HG03045 (cell line): ENCODE measurements at regions not wholly inside any gene's neighbourhood (a gene's known extent, or its start where the extent isn't known, plus 50 kb on each side); places are given as distances from the start of the nearest gene placed in this dataset.
"Not testable (repeated sequence)": the region's sequence is repeated elsewhere in the genome, so short reads cannot be mapped to it uniquely, and the experiment has no call there.

ENCODE experiments used
- ATAC-seq: cut with Tn5 transposase; IDR thresholded peaks from one replicate; pipeline ENCODE4 v1.9.1; 2021; ENCODE audit warnings: mild to moderate bottlenecking, moderate library complexity; ENCODE audit not compliant: unreplicated experiment

GRCh38 chr3:187481426-187481825 lies 113.2 kb downstream of the RTP4 start:
- no peak for ATAC-seq

GRCh38 chr3:187475613-187476012 lies 107.4 kb downstream of the RTP4 start:
- not testable (repeated sequence) for ATAC-seq

- no peak for ATAC-seq
These were observed 105.7 kb downstream of the RTP4 start for GRCh38 chr3:187473778-187474406.

GRCh38 chr3:187466306-187466705 lies 98.1 kb downstream of the RTP4 start:
- not testable (repeated sequence) for ATAC-seq

- ATAC-seq, result no peak
These were observed 97.3 kb downstream of the RTP4 start for GRCh38 chr3:187465503-187465902.

- ATAC-seq, result no peak
These were observed 96.5 kb downstream of the RTP4 start for GRCh38 chr3:187464682-187465081.

- no peak for ATAC-seq
These were observed 90.7 kb downstream of the RTP4 start for GRCh38 chr3:187458921-187459320.

- no peak for ATAC-seq
These were observed 90.2 kb downstream of the RTP4 start for GRCh38 chr3:187458383-187458782.

- no peak for ATAC-seq
These were observed 88.1 kb downstream of the RTP4 start for GRCh38 chr3:187456250-187456649.

GRCh38 chr3:187454085-187454815 lies 86.1 kb downstream of the RTP4 start:
- ATAC-seq, result no peak

GRCh38 chr3:187450431-187451190 lies 82.4 kb downstream of the RTP4 start:
- no peak for ATAC-seq

- no peak for ATAC-seq
These were observed 80.5 kb downstream of the RTP4 start for GRCh38 chr3:187448674-187449073.

- no peak for ATAC-seq
These were observed 79.6 kb downstream of the RTP4 start for GRCh38 chr3:187447737-187448136.

GRCh38 chr3:187445356-187445755 lies 77.2 kb downstream of the RTP4 start:
- no peak for ATAC-seq

- no peak for ATAC-seq
These were observed 66.3 kb downstream of the RTP4 start for GRCh38 chr3:187434524-187434923.

- ATAC-seq, result no peak
These were observed 62.4 kb downstream of the RTP4 start for GRCh38 chr3:187430576-187430975.
